GM23248 (cell line): ENCODE measurements at regions not wholly inside any gene's neighbourhood (a gene's known extent, or its start where the extent isn't known, plus 50 kb on each side); places are given as distances from the start of the nearest gene placed in this dataset.

Experiments used
- DNase-seq: peaks from one replicate; pipeline ENCODE4 v3.0.0-alpha.2; 2015
- H2AFZ ChIP-seq: fragments of 200-600 bp; sonication (generic); 2 replicates; pipeline ENCODE4 v1.6.1; 2016; ENCODE audit warnings: antibody characterized with exemption
- H3F3A ChIP-seq: fragments of 200-600 bp; sonication (generic); 2 replicates; pipeline ENCODE4 v1.6.1; 2016; ENCODE audit warnings: mild to moderate bottlenecking, antibody characterized with exemption, mixed run types; ENCODE audit not compliant: insufficient read depth
- H3K27ac ChIP-seq: fragments of 200-600 bp; sonication (generic); 2 replicates; pipeline ENCODE4 v1.5.1; 2016; ENCODE audit warnings: mild to moderate bottlenecking
- H3K27me3 ChIP-seq: fragments of 200-600 bp; sonication (generic); replicated peaks from 2 replicates; pipeline ENCODE4 v1.6.1; 2016; ENCODE audit warnings: mild to moderate bottlenecking; ENCODE audit not compliant: insufficient read depth
- H3K36me3 ChIP-seq: fragments of 200-600 bp; sonication (generic); 2 replicates; pipeline ENCODE4 v1.6.1; 2016; ENCODE audit warnings: low read depth, mild to moderate bottlenecking
- H3K4me1 ChIP-seq: fragments of 200-600 bp; sonication (generic); 2 replicates; pipeline ENCODE4 v1.6.1; 2016; ENCODE audit warnings: mild to moderate bottlenecking; ENCODE audit not compliant: insufficient read depth
- H3K4me2 ChIP-seq: fragments of 200-600 bp; sonication (generic); one replicate; pipeline ENCODE4 v1.6.1; 2016; ENCODE audit warnings: mild to moderate bottlenecking; ENCODE audit not compliant: unreplicated experiment
- H3K4me3 ChIP-seq: fragments of 200-600 bp; sonication (generic); 2 replicates; pipeline ENCODE4 v1.5.1; 2016; ENCODE audit warnings: mild to moderate bottlenecking
- H3K79me2 ChIP-seq: fragments of 200-600 bp; sonication (generic); 2 replicates; pipeline ENCODE4 v1.6.1; 2016; ENCODE audit warnings: mild to moderate bottlenecking; ENCODE audit not compliant: insufficient read depth
- H3K9ac ChIP-seq: fragments of 200-600 bp; sonication (generic); 2 replicates; pipeline ENCODE4 v1.6.1; 2016; ENCODE audit warnings: mild to moderate bottlenecking
- H3K9me2 ChIP-seq: fragments of 200-600 bp; sonication (generic); 2 replicates; pipeline ENCODE4 v1.6.1; 2016; ENCODE audit warnings: mixed run types, mild to moderate bottlenecking, moderate library complexity; ENCODE audit not compliant: insufficient read depth
- H3K9me3 ChIP-seq: fragments of 200-600 bp; sonication (generic); one replicate; pipeline ENCODE4 v1.6.1; 2017; ENCODE audit warnings: low read depth
- H4K20me1 ChIP-seq: fragments of 200-600 bp; sonication (generic); 2 replicates; pipeline ENCODE4 v1.6.0; 2016; ENCODE audit not compliant: insufficient read depth
- EZH2 ChIP-seq: fragments of 200-600 bp; sonication (generic); IDR thresholded peaks from 2 replicates; pipeline ENCODE4 v1.6.1; 2018; ENCODE audit warnings: antibody characterized with exemption, mild to moderate bottlenecking; ENCODE audit not compliant: insufficient read depth, poor library complexity, severe bottlenecking
- EZH2phosphoT487 ChIP-seq: fragments of 200-600 bp; sonication (generic); IDR thresholded peaks from 2 replicates; pipeline ENCODE4 v1.6.1; 2018; ENCODE audit warnings: antibody characterized with exemption, moderate library complexity, mild to moderate bottlenecking, low read depth; ENCODE audit not compliant: insufficient read depth
- WGBS, 2 experiments: methylation state at CpG; one replicate each; pipeline ENCODE4 v1.1.6; 2015 to 2017; ENCODE audit warnings: low lambda C conversion rate in 2 of 2, low coverage in 1 of 2; ENCODE audit errors: missing lambda C conversion rate in 2 of 2; 5-methylcytosine and 5-hydroxymethylcytosine counted together
- in situ Hi-C: fragments of 300-500 bp; cut with MboI; formaldehyde crosslinking; loops from 2 replicates; pipeline ENCODE4 v1.15.0; 2020

DNA sequence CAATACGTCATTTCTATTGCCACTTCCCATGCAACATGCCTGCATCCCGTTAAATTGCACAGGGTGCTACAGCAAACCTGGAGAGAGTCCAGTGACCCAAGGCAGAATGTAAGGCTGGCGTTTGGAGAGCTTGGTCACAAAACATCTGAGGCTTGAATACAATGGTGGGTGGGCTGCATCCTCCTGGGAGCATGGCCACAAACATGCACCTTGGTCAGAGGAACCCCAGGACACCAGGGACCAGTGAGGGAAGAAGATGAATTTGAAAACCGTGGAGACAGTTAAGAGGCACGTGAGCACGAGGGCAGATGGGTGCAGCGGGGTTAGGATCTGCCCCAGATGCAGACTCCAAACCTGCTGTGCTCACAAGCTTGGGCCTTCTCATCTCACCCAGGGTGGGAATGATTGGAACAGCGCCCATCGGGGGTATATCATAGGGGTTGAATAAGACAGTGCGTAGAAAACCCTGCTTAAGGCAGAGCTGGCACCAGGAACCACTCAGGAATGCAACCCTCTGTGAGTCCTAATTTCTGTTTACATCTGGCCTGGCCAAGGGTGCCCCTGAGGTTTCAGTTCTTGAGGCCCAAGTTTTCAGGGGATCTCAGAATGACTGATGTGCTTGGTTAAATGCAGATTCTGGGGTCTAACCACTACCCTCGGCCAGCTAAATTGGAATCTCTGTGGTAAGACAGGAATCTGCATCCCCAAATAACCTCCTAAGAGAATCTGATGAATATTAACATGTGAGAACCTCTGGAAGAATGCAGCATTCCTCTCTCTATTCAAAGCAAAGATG, 97.2 kb downstream of the ARL4C start:
- Histone ChIP-seq H3K27ac (no peak overlapping the region), H3K4me2 (no peak overlapping the region), H4K20me1 (no peaks in the 10 kb centered on the region), H3K79me2 (no peaks in the 10 kb centered on the region), H2AFZ (no peak overlapping the region), H3K9ac (no peak overlapping the region), H3K36me3 (no peaks in the 10 kb centered on the region), H3K9me3 (no peaks in the 10 kb centered on the region), H3K4me3 (no peak overlapping the region), H3K27me3 (no peaks in the 10 kb centered on the region), H3F3A (no peaks in the 10 kb centered on the region), H3K9me2 (no peaks in the 10 kb centered on the region), H3K4me1 (peaks cover 15% of the 10 kb centered on the region)
- DNase-seq = peak; percentile 25
- WGBS, 2 experiments = 78 to 82% methylated on average over 11 of the region's 11 CpGs
- TF ChIP-seq EZH2phosphoT487 = no peak
- TF ChIP-seq EZH2 = no peak
- in situ Hi-C loops = no loop called here

DNA sequence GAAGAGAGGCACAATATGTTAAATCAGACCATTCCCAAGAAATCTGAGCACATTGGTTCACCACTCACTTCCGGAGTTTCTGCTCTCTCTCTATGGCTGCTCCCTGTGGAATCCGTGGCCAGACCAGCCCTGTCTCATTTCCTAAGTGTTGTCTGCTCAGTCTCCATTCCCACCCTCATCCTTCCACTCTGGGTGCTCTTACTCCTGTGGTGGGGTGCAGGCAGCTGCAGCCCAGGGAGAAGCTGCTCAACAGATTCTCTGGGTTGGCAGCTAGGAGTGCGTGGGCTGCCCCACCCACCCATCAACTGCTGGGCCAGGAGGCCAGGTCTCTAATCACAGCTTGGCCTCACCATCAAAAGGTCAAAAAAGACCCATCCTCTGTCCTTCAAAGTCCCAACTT, 98.3 kb downstream of the ARL4C start:
- in situ Hi-C loops = no loop called here
- no peak for DNase-seq
- no peaks in the 10 kb centered on the region for H3F3A ChIP-seq
- no peak overlapping the region for H3K4me2 ChIP-seq
- H3K9me3 ChIP-seq = no peaks in the 10 kb centered on the region
- H3K27ac ChIP-seq = no peak overlapping the region
- H3K27me3 ChIP-seq = no peaks in the 10 kb centered on the region
- no peaks in the 10 kb centered on the region for H3K36me3 ChIP-seq
- TF ChIP-seq EZH2 = no peak
- TF ChIP-seq EZH2phosphoT487 = no peak
- 59 to 73% methylated on average over 3 of the region's 3 CpGs for WGBS, 2 experiments
- peaks cover 14% of the 10 kb centered on the region for H3K4me1 ChIP-seq
- no peak overlapping the region for H3K4me3 ChIP-seq
- no peaks in the 10 kb centered on the region for H3K9me2 ChIP-seq
- H3K9ac ChIP-seq = no peak overlapping the region
- no peak overlapping the region for H2AFZ ChIP-seq
- H4K20me1 ChIP-seq = no peaks in the 10 kb centered on the region
- H3K79me2 ChIP-seq = no peaks in the 10 kb centered on the region

DNA sequence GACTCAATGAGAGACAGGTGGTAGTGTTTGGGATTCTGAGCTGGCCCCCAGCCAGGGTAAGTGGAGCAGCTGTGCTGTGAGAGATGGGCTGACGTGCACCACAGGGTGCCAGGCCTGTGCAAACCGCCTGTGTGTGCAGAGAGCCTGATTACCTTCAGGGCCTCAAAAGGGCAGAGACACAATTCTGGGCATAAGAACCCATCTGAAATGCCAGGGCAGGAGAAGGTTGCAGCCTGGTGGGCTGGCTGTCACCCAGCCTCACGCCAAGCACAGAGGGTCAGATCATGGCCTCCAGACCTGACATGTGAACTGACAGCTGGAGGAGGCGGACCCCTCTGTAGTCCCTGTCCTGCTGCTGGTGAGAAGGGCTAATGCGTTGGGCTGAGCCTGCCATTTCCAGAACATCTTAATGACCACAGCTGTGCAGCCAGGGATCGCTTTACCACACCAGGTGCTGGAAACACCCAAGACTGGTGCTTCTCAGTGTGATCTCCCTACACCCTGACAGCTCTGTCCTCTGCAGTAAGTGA, 100.9 kb downstream of the ARL4C start:
- H3K4me3 ChIP-seq = no peak overlapping the region
- TF ChIP-seq EZH2 = no peak
- TF ChIP-seq EZH2phosphoT487 = no peak
- in situ Hi-C loops = no loop called here
- WGBS, 2 experiments = 82 to 86% methylated on average over 6 of the region's 6 CpGs
- H3K4me2 ChIP-seq = no peak overlapping the region
- H3K4me1 ChIP-seq = no peaks in the 10 kb centered on the region
- no peaks in the 10 kb centered on the region for H3K9me2 ChIP-seq
- no peak for DNase-seq
- H2AFZ ChIP-seq = no peak overlapping the region
- H3K79me2 ChIP-seq = no peaks in the 10 kb centered on the region
- H3K27ac ChIP-seq = no peak overlapping the region
- H3K9ac ChIP-seq = no peak overlapping the region
- no peaks in the 10 kb centered on the region for H3F3A ChIP-seq
- no peaks in the 10 kb centered on the region for H3K36me3 ChIP-seq
- H4K20me1 ChIP-seq = no peaks in the 10 kb centered on the region
- no peaks in the 10 kb centered on the region for H3K27me3 ChIP-seq
- H3K9me3 ChIP-seq = no peaks in the 10 kb centered on the region

DNA sequence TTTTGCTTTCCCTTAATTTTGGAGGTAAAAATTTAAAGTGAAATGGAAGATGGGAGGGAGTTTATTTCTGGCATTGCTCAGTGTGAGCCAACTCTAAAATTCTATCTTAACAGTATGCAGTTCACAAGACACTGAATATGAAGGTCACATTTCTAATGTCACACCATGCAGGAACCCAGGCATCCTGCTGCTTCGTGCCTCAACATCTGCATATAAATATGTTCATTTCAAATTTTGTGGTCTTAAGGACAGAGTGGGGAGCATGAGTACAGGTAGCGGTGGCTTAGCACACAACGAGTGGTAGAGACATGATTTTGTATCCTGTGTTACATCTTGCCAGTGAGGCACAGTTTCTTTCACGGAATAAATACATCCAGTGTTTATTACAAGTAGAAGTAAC, 102.4 kb downstream of the ARL4C start:
- H3K27me3 ChIP-seq = no peaks in the 10 kb centered on the region
- no peaks in the 10 kb centered on the region for H3K9me3 ChIP-seq
- in situ Hi-C loops = no loop called here
- 78 to 83% methylated on average over 4 of the region's 4 CpGs for WGBS, 2 experiments
- TF ChIP-seq EZH2phosphoT487 (no peak), EZH2 (no peak)
- H3K79me2 ChIP-seq = no peaks in the 10 kb centered on the region
- H3F3A ChIP-seq = no peaks in the 10 kb centered on the region
- no peaks in the 10 kb centered on the region for H3K36me3 ChIP-seq
- H3K4me3 ChIP-seq = no peak overlapping the region
- no peaks in the 10 kb centered on the region for H3K9me2 ChIP-seq
- H3K27ac ChIP-seq = no peak overlapping the region
- no peak overlapping the region for H3K9ac ChIP-seq
- DNase-seq = no peak
- H4K20me1 ChIP-seq = no peaks in the 10 kb centered on the region
- H3K4me2 ChIP-seq = no peak overlapping the region
- H3K4me1 ChIP-seq = no peaks in the 10 kb centered on the region
- no peak overlapping the region for H2AFZ ChIP-seq
